HG02938 (cell line): ENCODE measurements at regions not wholly inside any gene's neighbourhood (a gene's known extent, or its start where the extent isn't known, plus 50 kb on each side); places are given as distances from the start of the nearest gene placed in this dataset.

ENCODE experiments used
- ATAC-seq: cut with Tn5 transposase; IDR thresholded peaks from one replicate; pipeline ENCODE4 v1.9.1; 2021; ENCODE audit warnings: mild to moderate bottlenecking, moderate library complexity; ENCODE audit not compliant: unreplicated experiment

DNA sequence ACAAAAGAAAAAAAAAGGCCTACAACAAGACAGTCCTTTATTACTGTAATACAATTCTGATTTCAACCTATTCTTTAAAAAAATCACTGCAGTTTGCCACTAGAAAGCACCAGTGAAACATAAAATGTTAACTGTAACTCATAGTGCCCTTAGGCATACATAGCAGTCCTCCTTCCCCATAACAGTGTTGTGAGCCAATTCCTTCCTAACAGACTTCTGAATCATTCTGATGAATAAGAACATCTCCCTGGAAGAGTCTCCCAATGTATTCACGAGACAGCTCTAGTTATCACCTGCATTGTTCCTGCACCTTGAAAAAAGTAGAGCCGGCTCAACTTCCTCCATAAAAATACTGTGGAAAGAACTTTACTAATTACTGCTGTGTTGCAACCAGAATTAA lies 213.6 kb upstream of the FSCB start:
- ATAC-seq: no peak

DNA sequence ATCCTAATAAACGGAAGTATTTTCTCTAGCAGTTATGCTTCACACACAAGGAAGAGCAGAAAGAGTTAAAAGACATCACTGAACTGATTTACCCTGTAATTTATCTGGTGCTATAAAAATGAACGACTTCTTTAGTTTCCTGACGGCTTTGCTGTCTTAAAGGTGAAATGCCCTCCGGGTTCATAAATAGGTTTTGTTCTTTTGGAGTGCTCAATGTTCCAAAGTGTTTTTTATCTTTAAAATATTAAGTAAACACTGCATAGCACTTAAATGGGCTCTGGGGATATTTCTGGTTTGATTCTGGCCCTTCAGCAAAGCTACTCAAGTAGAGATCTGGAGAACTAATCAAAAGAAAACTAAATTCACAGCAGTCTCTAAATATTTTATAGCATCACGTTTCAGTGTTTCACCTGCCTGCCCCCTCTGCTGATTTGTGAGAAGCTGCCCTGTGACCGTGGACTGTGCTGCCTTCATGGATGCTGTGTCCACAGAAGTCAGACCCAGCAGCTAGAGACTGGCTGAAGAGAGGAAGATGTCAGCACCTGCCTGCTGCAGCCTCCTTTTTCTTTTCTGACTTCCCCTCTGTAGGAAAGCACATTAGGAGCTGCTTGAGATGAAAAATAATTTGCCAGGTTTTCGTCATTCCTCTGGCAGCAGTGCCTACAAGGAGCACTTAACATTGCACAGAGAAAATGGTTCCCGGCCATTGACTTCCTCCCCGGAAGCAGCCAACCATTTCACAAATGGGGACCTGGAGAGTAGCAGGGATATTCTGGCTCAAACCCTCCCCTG lies 205.1 kb upstream of the FSCB start:
- no peak for ATAC-seq

DNA sequence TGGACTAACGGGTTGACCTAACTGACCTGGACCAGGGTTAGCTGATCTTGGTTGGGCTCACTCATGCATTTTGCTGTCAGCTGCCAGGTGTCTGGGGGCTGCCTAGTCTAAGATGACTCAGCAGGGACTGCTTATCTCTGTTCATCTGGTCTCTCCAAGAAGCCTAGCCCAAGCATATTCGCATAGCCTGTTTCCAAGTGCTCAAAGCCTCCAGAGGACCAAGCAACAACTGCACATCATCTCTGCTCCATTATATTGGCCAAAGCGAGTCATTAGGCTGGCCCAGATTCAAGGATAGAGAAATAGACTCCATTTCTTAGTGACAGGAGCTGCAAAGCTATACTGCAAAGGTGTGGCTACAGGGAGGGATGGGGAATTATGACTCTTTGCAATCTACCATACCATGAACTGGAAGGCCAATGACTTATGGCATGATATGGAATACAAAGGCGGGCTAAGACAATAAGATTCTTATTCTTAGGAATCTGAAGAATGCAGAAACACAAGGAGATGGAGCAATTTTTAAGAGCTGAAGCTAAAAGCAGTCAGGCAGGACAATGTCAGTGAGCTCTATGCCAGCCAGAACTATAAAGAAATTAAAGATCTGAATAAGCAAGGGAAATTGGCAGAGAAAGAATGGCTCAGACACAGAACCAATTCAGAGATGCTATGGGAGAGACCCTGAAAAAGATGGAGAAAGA lies 194.6 kb upstream of the FSCB start:
- ATAC-seq: no peak

DNA sequence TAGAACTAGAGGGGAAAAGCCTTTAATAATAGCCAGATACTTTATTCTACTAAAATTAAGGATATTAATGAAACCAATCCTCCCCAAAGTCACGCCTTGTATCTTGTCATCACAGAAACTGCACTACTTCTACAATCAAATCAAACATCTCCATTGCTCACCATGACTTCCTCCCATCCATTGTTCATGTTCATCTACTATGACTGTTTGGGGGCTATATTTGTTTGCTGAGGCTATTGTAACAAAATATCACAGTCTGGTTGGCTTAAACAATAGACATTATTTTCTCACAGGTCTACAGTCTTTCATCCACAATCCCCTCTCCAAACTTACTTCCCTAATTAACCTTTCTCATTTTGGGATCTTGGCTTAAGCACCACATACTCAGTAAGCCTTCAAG lies 193.6 kb upstream of the FSCB start:
- no peak for ATAC-seq

DNA sequence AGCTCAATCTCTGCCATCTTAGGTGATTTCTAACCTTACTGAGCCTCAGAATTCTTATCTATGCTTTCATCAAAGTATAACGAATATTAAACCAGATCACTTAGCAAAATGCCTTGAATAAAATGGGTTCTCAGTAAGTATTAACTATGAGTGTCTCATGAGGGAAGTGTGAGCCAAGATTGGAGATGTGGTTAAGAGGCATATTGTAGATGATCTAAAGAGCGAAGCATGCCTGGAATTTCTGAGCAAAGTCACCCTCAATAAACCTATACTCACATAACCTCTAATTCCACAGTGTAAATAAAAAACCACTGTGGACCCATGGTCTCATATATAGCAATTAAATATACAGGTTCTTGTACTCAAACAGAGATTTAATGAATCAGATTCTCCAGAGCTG lies 193.1 kb upstream of the FSCB start:
- no peak for ATAC-seq

DNA sequence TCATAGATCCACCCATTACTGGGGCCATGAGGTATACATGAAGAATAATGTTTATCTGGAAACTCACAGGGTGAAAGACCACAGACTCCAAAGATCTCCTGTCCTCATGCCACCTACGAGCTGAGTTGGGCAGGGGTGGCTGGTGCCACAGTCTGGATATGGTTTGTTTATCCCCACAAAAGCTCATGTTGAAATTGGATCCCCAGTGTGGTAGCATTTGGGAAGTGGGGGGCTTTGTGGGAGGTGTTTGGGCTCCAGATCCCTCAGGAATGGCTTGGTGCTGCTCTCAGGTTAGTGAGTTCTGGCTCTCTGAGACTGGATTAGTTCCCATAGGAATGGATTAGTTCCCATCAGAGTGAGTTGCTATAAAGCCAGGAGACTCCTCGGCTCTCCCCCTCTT lies 192.3 kb upstream of the FSCB start:
- no peak for ATAC-seq

DNA sequence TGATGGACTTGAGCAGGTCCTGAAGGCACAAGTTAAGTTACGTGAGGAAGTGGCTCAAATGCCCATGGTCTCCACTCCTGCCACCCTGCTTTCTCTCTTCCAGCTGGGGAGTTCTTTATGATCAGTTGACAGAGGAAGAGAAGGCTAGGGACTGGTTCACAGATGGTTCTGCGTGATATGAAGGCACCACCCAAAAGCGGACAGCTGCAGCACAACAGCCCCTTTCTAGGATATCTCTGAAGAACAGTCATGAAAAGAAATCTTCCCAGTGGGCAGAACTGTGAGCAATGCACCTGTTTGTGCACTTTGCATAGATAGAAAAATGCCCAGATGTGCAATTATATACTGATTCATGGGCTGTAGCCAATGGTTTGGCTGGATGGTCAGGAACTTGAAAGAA lies 162.4 kb upstream of the FSCB start:
- no peak for ATAC-seq

DNA sequence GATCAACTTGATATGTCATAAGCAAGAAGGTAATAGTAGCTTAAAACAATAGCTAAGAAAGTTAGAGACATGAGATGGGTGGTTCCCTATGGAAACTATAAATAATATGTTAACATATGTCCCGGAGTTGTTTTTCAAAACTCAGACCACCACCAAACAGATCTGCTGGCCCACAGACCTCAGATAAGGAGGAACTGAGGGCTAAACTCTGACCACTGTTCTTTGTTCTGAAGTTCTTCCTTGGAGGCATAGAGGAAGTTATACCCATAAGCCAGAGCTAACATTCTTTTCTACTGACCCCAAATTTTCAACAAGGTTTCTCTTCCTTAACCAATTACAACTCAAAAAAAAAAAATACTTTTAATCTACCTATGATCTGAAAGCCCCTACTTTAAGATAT lies 156.1 kb upstream of the FSCB start:
- ATAC-seq: no peak

DNA sequence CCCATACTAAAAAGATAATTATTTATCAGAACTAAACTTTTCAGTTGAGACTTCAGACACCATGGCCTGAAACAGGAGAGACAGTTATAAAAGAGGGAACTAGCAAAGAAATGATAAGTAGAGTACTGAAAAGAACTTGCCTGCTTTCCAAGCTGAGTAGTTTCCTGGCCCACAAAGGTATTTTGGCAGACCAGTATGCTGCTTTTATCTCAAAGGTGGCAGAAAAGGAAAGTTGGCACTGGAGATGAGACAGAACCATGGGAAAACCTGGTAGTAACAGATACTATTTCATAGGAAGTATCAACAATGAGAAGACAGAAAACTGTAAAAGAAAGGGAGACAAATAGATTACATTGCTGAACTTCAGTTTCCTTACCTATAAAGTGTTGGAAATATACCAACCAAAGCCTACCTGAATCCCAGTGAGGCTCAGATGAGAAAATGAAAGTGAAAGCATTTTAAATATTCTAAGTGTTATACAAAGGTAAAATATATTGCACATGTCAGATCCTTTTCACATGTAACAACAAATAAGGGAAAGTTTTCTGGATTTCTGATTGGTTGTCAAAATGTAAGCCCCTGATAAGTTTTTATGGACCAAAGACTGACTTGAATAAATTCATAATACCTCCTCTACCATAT lies 155.3 kb upstream of the FSCB start:
- no peak for ATAC-seq

DNA sequence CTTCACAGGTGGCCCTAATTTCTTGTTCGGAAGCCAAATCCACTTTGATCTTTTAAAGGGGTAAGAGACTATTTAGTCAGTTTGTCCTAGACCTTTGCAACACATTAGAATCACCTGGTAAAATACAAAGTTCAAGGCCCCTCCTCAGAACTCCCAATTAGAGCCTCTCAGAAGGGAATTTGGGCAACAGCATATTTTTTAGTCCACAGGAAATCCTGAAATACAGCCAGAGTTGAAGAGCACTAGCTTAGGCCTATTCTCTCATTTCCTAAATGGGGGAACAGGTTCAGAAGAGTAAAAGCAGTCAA lies 151.3 kb upstream of the FSCB start:
- no peak for ATAC-seq

DNA sequence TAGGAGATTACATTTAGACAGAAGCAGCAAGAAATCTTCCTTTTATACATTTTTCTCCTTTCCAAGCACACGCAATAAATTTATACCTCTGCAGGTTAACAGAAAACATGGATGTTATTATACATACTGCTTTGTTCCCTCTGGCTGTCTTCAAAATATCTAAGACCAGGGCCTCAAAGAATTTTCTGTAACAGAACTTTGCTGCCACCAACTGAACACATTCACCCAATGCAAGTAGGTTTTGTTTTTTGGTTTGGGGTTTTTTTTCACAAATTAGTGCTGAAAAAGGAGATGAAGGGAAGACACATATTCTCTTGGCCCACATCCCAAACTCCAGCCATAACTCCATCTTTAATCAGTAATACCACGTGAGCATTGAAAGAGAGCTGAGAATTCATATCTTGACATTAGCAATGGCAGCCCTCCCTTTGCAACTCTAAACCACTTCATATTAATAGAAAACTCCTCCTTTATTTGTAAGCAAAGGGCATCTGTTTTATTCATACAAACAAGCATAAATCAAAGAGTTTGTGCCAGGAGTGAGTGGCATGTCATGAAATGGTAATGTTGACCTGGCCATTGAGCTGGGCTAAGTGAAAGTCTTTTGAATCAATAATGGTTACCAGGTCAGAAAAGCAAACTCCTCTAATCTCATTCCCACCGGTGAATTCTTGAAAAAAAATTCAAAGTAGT lies 150.8 kb upstream of the FSCB start:
- no peak for ATAC-seq

DNA sequence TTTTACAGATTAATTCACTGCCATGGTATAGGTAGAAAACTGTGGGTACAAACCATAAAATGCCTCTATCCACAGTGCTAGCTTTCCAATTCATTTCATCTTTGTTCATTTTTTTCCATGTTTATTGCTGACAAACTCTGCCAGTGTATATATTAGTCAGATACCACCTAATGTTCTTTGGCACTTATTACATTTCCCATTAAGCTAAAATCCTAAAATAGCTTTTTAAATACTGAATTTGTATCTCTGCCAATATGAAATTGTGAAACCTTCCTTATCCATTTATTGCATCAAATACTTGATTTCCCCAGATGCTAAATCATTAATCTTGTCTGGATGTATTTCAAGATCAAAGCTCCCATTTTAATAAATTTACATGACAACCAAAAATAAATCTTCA lies 150.1 kb upstream of the FSCB start:
- no peak for ATAC-seq

DNA sequence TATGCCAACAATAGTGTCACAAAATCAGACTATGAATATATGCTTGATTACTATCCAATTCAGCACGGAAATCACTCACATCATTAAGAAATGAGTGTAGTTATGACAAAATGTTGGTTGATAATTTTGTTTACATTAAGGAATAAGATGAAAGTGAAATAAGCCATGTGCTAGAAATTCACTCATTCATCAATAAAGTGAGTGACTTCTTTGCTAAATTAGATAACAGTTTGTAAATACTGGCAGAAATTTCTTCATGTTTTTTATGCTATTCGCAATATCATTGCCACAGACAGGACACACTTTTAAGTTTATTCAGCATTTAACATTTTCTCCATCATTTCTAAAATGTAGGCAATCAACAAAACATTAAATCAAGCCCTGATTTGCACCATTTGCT lies 147.5 kb upstream of the FSCB start:
- no peak for ATAC-seq

DNA sequence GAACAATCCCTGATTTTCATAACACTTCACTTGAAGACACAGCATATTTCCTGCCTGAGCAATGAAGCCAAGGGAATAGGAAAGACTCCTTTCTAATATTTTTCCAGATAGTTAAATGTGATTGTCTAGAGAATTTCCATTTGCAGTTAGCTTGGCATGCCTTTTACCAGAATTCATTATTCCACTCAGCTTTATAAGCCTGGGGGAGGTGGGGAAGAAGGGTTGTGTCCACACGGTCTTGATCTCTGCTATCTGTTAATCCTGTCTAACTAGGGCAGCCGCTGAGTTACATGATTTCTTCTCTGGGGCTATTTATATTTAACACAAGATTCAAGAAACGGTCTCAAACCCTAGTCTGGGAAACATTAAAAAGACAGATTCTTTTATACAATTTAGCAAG lies 146.6 kb upstream of the FSCB start:
- ATAC-seq: no peak

DNA sequence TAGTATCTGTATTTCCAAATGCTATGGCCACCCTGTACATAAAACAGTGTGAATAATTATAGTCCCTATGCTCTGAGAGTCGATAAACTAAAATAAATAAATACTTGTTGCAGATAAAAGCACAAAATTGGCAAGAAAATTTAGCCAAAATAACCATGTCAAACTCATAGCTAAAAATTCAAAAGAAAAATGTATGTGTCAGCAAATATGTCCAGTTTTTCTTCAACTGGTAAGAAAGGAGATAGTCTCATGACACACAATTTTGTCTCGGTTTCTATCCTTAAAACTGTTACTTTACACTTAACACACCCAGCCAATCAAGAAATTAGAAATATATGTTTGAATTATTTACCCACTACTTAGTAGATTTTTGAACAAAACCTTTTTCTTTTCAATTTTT lies 145.6 kb upstream of the FSCB start:
- ATAC-seq: no peak

DNA sequence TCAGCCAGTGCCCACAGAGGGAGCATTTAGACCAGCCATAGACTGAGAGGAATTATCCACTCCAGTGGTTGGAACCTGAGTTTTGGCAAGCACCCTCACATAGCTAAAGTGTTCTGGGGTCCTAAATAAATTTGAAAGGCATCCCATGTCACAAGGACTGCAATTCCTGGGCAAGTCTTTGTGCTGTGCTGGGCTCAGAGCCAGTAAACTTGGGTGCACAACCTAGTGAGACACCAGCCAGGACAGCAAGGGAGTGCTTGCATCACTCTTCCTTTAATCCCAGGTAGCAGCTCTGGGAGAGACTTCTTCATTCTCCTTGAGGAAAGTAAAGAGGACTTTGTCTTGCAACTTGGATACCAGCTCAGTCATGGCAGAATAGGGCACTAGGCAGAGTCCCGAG lies 142.0 kb upstream of the FSCB start:
- no peak for ATAC-seq

DNA sequence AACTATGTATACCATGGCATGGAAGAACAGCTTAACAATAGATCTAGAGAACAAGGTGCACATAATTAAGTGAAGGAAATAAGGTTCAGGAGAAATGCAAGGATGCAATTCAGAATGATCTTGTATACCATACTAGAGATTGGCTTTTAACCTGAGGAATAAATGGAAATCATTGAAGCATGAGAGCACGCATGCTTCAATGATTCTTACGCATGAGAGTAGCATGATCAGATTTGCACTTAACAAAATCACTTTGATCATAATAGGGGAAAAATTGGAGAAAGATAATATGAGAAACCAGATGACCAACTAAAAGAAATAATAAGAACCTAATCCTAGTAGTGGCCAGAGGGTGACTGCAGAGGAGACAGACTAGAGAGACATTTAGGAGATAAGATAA lies 133.3 kb upstream of the FSCB start:
- ATAC-seq: no peak

DNA sequence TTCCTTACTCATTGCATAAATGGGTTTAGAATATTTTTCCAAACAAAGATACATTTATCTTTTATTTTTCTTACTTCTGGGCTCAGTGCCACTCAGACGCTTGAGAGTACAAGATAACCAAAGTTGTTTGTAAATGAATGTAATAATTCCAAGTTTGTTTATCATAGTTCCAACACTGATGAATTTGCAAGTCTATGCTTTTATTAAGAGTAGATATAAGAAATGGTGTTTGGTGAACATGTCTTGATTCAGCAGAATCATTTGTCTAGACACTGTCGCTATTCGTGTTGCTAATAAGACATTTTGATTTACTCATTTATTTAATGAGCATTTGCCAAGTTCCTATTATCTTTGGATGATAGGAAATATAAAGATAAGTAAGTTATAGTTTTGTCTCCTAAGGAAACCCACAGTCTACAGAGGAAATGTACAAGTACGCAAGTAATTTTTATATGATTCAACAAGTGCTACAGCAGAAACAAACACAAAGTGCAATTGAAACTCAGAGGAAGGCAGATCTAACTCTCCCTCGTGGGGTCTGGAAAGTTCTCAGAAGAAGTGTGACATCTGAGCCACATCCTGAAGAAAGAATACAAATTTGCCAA lies 132.8 kb upstream of the FSCB start:
- no peak for ATAC-seq

DNA sequence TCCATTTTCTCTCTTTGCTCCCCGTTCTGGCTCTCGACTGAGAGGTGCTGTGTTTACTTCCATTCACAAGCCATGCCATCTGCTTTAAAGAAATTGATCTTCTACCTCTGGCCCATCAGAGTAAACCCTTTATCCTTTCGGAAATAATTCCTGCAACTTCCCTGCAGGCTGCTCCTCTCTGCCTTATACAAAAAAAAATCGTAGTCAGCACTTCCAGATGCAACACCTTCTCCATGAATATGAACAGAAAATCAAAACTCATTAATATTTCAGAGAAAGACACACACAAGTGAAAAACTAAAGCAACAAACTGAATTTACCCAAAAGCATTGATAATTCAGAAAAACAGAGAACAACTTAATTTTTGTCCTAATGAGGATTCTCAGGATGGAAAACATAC lies 127.6 kb upstream of the FSCB start:
- no peak for ATAC-seq

DNA sequence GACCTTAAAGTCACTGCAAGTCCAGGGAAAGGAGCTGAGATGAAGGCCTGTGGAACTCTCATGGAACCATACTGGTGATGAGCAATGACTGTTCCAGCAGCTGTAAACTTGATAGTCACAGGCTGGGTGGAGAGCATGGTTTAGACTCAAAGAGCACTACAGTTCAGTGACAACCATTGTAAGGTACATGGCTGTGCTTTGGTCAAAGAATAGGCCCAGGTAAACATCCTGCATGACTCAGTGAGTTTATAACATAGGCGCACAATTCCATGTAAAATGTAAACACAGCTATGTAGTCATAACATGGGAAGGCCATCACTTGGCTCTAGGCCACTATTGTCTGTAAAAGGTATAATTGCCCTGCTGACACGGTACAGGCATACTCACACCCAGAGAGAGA lies 119.3 kb upstream of the FSCB start:
- no peak for ATAC-seq

DNA sequence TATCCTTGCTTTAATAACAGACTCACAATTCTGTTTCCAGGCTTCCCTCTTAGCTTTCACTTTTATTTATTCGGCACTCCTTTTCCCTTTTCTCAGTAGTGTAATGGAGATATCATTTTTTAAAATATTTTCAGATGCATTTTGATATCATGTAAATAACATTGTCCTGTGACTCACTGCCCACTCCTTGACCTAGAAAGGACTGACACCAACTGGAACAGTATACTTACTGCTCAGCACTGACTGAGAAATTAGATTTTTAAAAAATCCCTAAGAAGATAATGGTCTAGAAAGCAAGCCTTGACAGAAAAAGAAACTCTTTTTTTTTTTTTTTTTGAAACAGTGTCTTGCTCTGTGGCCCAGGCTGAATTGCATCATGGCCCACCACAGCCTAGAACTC lies 118.0 kb upstream of the FSCB start:
- ATAC-seq: no peak
